Omental fat pad (tissue), 3 donors: ENCODE measurements at regions not wholly inside any gene's neighbourhood (a gene's known extent, or its start where the extent isn't known, plus 50 kb on each side); places are given as distances from the start of the nearest gene placed in this dataset.

Source experiments
- ATAC-seq: fragments of 150-250 bp; one replicate; pipeline ENCODE4 v1.9.1; 2016; ENCODE audit warnings: mild to moderate bottlenecking, moderate library complexity; ENCODE audit not compliant: low FRiP score
- DNase-seq: peaks from one replicate; pipeline ENCODE4 v3.0.0-alpha.2; 2019; ENCODE audit warnings: low spot score
- CTCF ChIP-seq, 3 donors: fragments of 450-650 bp; IDR thresholded peaks; one replicate each; pipeline ENCODE4 v1.5.1; 2016 to 2017; ENCODE audit warnings: antibody characterized with exemption in 3 of 3, mild to moderate bottlenecking in 3 of 3, moderate library complexity in 2 of 3

GRCh38 chr11:88405853-88406252, 68.3 kb upstream of the CTSC start:
- ATAC-seq (no peak), DNase-seq (no peak)
- TF ChIP-seq CTCF (IDR thresholded peaks at IDR 0.05): no peak

GRCh38 chr11:88404932-88405710, 67.6 kb upstream of the CTSC start:
- no peak for ATAC-seq
- no peak for TF ChIP-seq CTCF (IDR thresholded peaks at IDR 0.05)
- DNase-seq: no peak

- TF ChIP-seq CTCF (IDR thresholded peaks at IDR 0.05): no peak
- ATAC-seq: no peak
- DNase-seq: no peak
Observed at GRCh38 chr11:88404391-88404790, 66.9 kb upstream of the CTSC start.

- DNase-seq: no peak
- TF ChIP-seq CTCF (IDR thresholded peaks at IDR 0.05): no peak
- ATAC-seq: no peak
Observed at GRCh38 chr11:88402784-88403183, 65.2 kb upstream of the CTSC start.

- no peak for TF ChIP-seq CTCF (IDR thresholded peaks at IDR 0.05)
- no peak for DNase-seq
- ATAC-seq: no peak
Observed at GRCh38 chr11:88402192-88402715, 64.7 kb upstream of the CTSC start.

GRCh38 chr11:88398791-88399570, 61.4 kb upstream of the CTSC start:
- TF ChIP-seq CTCF (IDR thresholded peaks at IDR 0.05): no peak
- ATAC-seq (no peak), DNase-seq (no peak)
